Urinary bladder (tissue), 3 donors: ENCODE measurements at regions not wholly inside any gene's neighbourhood (a gene's known extent, or its start where the extent isn't known, plus 50 kb on each side); places are given as distances from the start of the nearest gene placed in this dataset.

Source experiments
- DNase-seq: peaks from one replicate; pipeline ENCODE4 v3.0.0-alpha.2; 2015; ENCODE audit errors: extremely low spot score
- H3K27ac ChIP-seq: one replicate; pipeline ENCODE4 v1.5.1; 2013; ENCODE audit warnings: low read depth, mild to moderate bottlenecking, moderate library complexity
- H3K36me3 ChIP-seq: one replicate; pipeline ENCODE4 v1.6.1; 2013; ENCODE audit warnings: mild to moderate bottlenecking, moderate library complexity; ENCODE audit not compliant: insufficient read depth
- H3K4me1 ChIP-seq: one replicate; pipeline ENCODE4 v1.6.1; 2013; ENCODE audit warnings: mild to moderate bottlenecking, moderate library complexity; ENCODE audit not compliant: insufficient read depth
- H3K4me3 ChIP-seq: one replicate; pipeline ENCODE4 v1.5.1; 2013; ENCODE audit warnings: low read depth, low read length
- WGBS: extraction: QIAGEN DNeasy Blood & Tissue Kit; methylation state at CpG from one replicate; pipeline ENCODE4 v1.1.7; 2013; 5-methylcytosine and 5-hydroxymethylcytosine counted together
- donor health status: healthy with polysubstance abuse.
- donor health status: healthy.

DNA sequence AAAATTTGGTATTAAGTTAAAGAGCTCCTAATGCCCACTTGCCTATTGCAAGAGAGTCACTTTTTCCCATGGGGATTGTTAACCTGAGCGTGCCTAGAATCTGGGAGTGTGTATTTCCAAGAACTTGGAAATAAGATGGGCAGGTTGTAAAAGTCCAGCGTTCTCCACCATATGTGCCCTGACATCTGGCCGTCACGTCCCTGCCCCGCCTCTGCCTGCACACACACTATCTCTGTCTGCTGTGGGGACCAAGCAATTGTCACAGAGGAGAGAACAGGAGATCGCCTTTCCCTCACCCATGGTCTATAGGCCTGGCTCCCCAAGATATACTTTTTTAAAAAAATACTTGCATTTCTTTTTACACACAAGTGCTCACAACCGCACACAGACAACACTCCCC lies 396.5 kb upstream of the PFKP start:
- DNase-seq = no peak

DNA sequence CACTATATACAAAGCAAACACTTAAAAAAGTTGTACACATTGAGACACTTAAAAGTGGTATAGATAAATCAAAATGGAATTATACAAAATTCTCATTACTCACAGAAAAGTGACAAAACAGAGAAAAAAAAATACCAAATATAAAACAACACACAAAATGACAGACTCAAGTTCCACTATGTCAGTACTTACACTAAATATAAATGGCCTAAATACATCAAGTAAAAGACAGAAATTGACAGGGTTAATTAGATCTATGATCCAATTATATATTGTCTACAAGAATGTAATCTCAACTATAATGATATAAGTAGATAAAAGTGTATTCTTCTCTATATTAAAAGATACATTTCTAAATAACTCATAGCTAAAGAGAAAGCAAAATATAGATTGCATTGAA lies 401.6 kb upstream of the PFKP start:
- Histone ChIP-seq H3K27ac (no peak overlapping the region), H3K4me3 (no peak overlapping the region), H3K36me3 (no peaks in the 10 kb centered on the region), H3K4me1 (no peaks in the 10 kb centered on the region)
- no peak for DNase-seq

More for the DNA sequence above, 396.5 kb upstream of the PFKP start:
- Histone ChIP-seq H3K36me3 (no peaks in the 10 kb centered on the region), H3K27ac (no peak overlapping the region), H3K4me1 (no peaks in the 10 kb centered on the region), H3K4me3 (no peak overlapping the region)
- WGBS = 78% methylated on average over 7 of the region's 7 CpGs

DNA sequence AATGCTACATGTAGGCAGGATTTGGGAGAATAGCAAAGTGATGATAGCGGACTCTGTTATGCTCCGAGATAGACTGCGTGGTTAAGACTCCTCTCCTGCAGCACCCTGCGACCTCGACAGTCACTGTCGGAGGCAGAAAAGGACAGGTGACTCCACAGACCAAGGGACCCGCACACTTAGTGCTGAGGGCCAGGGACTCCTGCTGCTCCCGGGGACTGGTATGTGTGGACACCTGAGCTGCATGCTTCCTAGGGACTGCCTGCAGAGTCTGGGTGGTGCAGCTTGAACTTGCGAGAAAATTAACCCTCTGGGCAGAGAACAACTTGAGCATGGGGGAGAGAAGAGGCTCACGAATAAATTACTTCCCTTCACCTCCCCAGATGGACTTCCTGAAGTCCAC lies 407.1 kb upstream of the PFKP start:
- Histone ChIP-seq H3K4me3 (no peak overlapping the region), H3K36me3 (no peaks in the 10 kb centered on the region), H3K27ac (no peak overlapping the region), H3K4me1 (no peaks in the 10 kb centered on the region)
- no peak for DNase-seq
- WGBS = 73% methylated on average over 10 of the region's 10 CpGs

DNA sequence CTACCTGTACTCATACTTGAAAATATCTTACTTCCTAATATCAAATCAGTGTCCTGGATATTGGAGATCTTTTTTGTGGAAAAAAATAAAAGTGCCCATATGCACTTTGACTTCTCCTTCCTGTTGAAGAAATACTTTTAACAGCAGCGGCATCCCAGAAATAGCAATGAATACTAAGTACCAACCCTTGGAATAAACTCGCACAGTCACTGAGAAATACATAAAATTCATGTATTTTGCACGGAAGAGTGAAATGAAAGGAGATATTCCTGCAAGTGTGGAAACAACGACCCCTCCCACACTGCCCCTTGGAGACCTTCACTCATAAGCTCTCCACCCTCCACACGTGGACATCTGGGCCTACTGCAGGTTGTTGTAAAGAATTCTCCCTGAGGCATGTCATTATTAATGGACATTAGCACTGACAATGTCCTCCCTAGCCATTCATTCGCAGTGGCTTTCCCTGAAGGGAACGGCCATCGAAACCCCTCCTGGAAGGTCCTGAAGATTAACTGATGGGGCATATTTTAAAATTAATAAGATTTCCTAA lies 407.6 kb upstream of the PFKP start:
- H3K4me3 ChIP-seq = no peak overlapping the region
- H3K36me3 ChIP-seq = no peaks in the 10 kb centered on the region
- WGBS = 81% methylated on average over 8 of the region's 8 CpGs

DNA sequence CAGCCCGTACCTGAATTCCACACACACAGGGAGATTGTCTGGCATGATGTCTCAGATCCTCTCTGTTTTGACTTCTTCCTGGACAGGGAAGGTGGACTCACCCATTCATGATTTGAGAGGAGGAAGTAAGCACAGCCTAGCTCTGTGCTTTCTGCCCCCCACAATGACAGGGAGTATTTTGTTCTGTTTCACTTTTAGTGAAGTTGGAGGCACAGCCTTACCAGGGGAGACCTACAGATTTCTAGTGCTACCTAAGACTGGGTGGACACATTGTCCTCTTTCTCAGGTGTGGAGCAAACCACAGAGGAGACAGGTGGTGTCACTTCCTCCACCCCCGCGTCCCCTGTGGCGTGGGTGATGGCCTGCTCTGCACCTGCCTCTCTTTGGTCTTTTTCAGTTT lies 408.6 kb upstream of the PFKP start:
- WGBS = 88% methylated on average over 4 of the region's 4 CpGs
- H3K27ac ChIP-seq = no peak overlapping the region
- DNase-seq = no peak

More for the DNA sequence above, 407.6 kb upstream of the PFKP start:
- Histone ChIP-seq H3K27ac (no peak overlapping the region), H3K4me1 (no peaks in the 10 kb centered on the region)
- no peak for DNase-seq

DNA sequence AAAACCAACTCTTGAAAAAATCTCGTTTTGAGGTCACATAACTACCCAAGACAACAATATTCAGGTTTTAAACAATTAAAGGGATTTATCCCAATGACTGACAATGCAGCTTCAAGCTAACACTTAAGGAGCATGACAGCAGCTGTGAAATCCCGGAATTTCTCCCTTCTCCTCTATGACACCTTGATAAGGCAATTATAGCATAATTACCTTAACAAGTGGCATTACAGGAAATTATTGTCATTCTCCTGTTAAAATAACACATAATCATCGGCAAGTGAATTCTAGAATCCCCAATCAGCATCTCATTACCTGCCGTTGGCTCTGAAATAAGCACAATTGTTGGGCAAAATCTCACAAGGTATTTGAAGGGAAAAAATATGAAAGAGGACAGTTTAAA lies 417.0 kb upstream of the PFKP start:
- Histone ChIP-seq H3K4me1 (no peaks in the 10 kb centered on the region), H3K4me3 (no peak overlapping the region), H3K27ac (no peak overlapping the region), H3K36me3 (no peaks in the 10 kb centered on the region)
- no peak for DNase-seq
- 71% methylated on average over 4 of the region's 4 CpGs for WGBS

More for the DNA sequence above, 408.6 kb upstream of the PFKP start:
- H3K36me3 ChIP-seq = no peaks in the 10 kb centered on the region
- H3K4me3 ChIP-seq = no peak overlapping the region
- H3K4me1 ChIP-seq = no peaks in the 10 kb centered on the region

DNA sequence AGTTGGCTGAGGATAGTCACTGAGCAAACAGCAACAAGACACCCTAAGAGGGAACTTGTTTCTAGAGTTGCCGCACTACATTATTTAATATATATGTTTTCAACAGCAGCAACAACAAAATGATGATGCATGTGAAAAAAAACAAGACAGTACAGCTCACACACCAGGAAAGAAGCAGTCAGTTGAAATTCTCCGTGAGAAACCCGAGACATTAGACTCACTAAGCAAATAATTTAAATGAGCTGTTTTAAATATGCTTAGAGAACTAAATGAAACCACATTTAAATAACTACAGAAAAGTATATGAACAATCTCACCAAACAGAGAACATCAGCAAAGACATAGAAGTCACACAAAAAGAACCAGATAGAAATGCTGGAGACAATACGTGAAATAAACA lies 426.3 kb upstream of the PFKP start:
- Histone ChIP-seq H3K4me3 (no peak overlapping the region), H3K27ac (no peak overlapping the region), H3K4me1 (no peaks in the 10 kb centered on the region), H3K36me3 (no peaks in the 10 kb centered on the region)
- WGBS = 91% methylated on average over 4 of the region's 4 CpGs
- DNase-seq = no peak

DNA sequence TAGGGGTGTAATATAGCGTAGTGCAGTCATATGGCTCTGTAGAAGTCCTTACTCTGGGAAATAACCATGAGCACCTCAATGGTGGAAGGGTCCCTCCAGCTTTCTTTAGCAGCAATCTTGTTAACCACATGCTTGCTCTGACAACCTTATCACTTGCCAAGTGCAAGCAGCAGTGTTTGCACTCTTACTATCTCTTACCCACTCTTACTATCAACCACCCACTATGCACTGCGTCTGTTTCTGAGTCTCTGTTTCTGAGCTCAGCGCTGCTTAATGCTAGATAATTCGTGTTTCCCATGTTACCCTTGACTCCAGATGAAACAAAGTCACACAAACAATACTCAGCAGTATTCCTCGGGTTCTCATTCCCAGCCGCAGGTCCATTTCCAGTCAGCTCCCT lies 433.7 kb upstream of the PFKP start:
- 64% methylated on average over 6 of the region's 6 CpGs for WGBS
- Histone ChIP-seq H3K4me3 (no peak overlapping the region), H3K36me3 (no peaks in the 10 kb centered on the region), H3K4me1 (no peaks in the 10 kb centered on the region), H3K27ac (no peak overlapping the region)
- no peak for DNase-seq

DNA sequence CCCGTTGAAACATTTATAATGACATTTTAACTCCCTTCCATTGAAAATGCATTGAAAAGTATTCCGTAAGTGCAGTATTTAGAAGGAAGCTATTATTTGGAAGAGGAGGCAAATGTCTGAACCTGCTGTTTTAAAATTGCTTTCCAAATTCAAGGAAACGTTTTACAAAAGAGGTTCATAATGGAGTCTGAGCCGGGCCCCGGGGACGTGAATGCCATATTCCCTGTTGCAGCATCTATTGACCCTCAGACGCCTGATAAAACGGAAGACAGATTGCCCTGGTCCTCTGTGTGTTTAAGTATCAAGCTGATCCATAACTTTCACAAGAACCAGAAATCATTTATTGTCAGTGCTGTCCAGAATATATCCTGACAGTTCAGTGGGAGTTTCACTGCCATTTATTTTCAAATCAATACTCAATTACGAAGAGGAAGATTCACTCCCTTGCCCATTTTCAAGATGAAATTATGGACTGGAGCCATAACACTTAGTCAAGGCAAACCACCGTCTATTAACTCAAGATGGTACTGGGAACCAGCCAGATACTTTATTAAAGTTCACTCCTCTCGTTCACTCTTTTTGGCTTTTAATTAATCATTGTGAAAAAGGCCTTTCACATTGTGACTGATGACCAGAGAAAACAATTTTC lies 435.7 kb upstream of the PFKP start:
- H3K4me1 ChIP-seq = no peaks in the 10 kb centered on the region
- H3K4me3 ChIP-seq = no peak overlapping the region
- no peak for DNase-seq
- WGBS = 87% methylated on average over 11 of the region's 11 CpGs
- H3K36me3 ChIP-seq = no peaks in the 10 kb centered on the region
- no peak overlapping the region for H3K27ac ChIP-seq

DNA sequence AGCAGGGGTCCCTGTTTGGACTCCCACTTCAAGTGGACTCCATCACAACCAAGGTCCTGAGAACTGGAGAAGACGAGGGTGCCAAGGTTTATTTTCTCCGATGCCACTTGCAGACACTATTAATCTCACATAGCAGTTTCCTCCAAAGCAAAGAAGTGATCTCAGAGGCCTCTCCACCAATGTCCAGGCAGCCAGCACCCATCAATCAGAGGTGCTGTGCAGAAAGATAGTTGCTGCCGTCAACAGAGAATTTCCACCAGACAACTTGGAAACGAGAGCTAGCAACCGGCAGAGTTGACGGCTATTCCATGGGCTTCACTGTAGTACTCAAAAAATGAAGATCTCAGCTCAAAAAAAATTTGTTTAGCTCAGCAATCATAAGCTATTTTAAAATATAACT lies 438.6 kb upstream of the PFKP start:
- no peak for DNase-seq
- Histone ChIP-seq H3K36me3 (no peaks in the 10 kb centered on the region), H3K27ac (no peak overlapping the region), H3K4me3 (no peak overlapping the region), H3K4me1 (no peaks in the 10 kb centered on the region)
- 91% methylated on average over 6 of the region's 6 CpGs for WGBS

DNA sequence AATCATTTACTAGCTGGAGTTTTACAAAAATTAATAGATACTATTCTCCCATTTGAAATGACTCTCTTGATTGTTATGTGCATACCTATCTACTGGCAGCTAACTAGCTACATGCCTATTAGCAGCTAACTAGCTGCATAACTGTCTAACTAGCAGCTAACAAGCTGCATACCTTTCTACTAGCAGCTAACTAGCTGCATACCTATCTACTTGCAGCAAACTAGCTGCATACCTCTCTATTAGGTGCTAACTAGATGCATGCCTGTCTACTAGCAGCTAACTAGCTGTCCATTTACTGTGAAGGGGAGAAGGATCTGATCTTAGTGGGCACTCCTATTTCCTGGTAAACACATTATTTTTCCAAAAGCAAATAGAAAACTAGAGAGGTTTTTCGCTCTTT lies 439.4 kb upstream of the PFKP start:
- WGBS = 95% methylated on average over 1 of the region's 1 CpG
- no peak overlapping the region for H3K4me3 ChIP-seq
- no peak for DNase-seq
- no peaks in the 10 kb centered on the region for H3K4me1 ChIP-seq
- no peaks in the 10 kb centered on the region for H3K36me3 ChIP-seq
- no peak overlapping the region for H3K27ac ChIP-seq

DNA sequence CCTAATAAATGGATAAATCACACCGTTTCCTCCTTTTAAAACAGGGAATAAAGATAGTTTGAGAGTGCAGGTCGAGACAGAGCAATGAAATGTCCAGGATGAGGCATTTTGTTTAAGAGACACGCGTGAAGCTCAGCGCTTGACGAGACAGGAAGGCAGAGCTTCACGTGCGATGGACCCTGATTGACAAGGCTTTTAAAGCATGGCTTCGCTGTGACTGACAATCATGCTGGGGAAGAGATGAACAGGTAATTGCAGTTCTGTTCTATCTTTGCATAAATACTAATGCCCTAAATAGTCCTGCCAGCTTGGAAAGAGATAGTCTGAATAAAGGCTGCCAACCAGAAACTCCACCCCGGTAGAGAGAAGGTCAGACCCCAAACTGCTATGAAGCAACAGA lies 442.3 kb upstream of the PFKP start:
- Histone ChIP-seq H3K4me3 (no peak overlapping the region), H3K36me3 (no peaks in the 10 kb centered on the region), H3K27ac (no peak overlapping the region), H3K4me1 (no peaks in the 10 kb centered on the region)
- no peak for DNase-seq
- WGBS = 89% methylated on average over 10 of the region's 10 CpGs

DNA sequence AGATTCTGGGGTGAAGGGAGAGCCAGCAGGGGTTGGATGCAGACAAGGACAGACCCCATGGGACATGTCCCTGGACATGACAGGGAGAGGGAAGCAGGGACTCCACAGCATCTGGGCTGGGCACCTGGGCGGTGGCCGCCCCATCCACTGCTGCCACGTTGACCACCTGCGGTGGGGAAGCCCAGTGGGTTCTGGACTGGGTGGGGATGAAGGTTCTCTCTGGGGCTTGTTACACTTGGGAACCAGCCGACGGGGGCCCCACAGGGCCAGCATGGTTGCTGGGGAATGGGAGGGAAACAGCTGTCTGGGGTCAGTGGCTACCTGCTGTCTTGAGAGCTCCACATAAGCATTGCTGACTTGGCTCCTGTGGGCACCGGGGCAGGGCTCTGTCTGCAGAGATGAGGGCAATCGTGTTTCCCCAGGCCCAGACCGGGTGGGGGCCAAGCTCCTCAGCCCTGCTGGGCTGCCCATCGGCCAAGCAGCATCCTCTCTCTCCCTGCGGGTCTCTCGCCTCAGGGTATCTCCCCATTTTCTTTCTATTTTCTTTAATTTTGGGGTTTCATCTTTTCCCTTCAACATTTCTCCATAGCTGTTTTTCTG lies 443.6 kb upstream of the PFKP start:
- Histone ChIP-seq H3K27ac (no peak overlapping the region), H3K4me3 (no peak overlapping the region), H3K36me3 (no peaks in the 10 kb centered on the region), H3K4me1 (no peaks in the 10 kb centered on the region)
- no peak for DNase-seq
- 94% methylated on average over 12 of the region's 12 CpGs for WGBS

DNA sequence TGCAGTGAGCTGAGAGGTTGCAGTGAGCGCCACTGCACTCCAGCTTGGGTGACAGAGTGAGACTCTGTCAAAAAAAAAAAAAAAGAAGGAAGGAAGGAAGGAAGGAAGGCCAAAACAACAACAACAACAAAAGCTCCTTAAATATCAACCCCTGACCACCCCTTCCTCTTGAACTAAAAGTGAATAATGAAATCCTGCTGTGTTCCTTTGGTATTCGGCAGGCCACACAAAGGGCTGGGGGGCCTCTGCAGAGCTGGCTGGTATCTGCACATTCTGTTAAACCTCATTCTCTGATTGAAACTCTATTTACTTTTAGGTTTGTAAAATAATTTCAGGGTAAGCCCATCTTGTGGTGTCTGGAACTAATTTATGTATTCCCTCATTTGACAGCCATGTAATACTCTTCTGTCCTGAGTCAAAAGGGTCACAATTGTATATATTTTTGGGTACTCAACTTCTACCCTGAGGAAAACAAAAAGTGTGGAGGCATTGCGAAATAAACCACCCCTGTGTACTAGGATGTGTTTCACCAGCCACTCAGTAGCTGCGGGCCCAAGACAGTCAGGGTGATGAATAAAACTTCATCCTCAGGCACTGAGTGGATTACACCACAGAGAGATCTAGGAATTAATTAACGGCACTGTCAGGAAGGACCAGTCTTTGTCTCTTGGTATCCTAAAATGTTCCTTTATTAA lies 446.4 kb upstream of the PFKP start:
- DNase-seq = no peak
- Histone ChIP-seq H3K27ac (no peak overlapping the region), H3K4me1 (no peaks in the 10 kb centered on the region), H3K36me3 (no peaks in the 10 kb centered on the region), H3K4me3 (no peak overlapping the region)
- WGBS = 85% methylated on average over 5 of the region's 5 CpGs
